ENCODE measurements at regions not wholly inside any gene's neighbourhood (a gene's known extent, or its start where the extent isn't known, plus 50 kb on each side); places are given as distances from the start of the nearest gene placed in this dataset.

Small RNA genes lying in the stretch of these regions (small RNA-seq; reads per million reads assigned to genes)
- gene RNA5SP353 (0 to 3.5 (median 1.3) reads per million in 6 experiments), gene RNU6-590P (0 reads per million in 6 experiments)

Data from A549 (cell line).